GM23338 (cell line): ENCODE measurements at regions not wholly inside any gene's neighbourhood (a gene's known extent, or its start where the extent isn't known, plus 50 kb on each side); places are given as distances from the start of the nearest gene placed in this dataset.

Source experiments
- ATAC-seq: fragments of 200-7000 bp; cut with Tn5 transposase; 3 replicates; pipeline ENCODE4 v1.9.1; 2020
- DNase-seq: peaks from one replicate; pipeline ENCODE4 v3.0.0-alpha.2; 2015; ENCODE audit warnings: low spot score
- H2AFZ ChIP-seq: fragments of 200-600 bp; sonication (generic); 2 replicates; pipeline ENCODE4 v1.8.0; 2016; ENCODE audit warnings: antibody characterized with exemption, mild to moderate bottlenecking, moderate library complexity
- H3F3A ChIP-seq: fragments of 200-600 bp; sonication (generic); replicated peaks from 2 replicates; pipeline ENCODE4 v1.8.0; 2017; ENCODE audit warnings: antibody characterized with exemption, mixed run types, low read depth
- H3K27ac ChIP-seq: fragments of 200-600 bp; sonication (generic); 2 replicates; pipeline ENCODE4 v1.6.1; 2016; ENCODE audit warnings: low read depth
- H3K27me3 ChIP-seq: fragments of 200-600 bp; sonication (generic); 2 replicates; pipeline ENCODE4 v1.8.0; 2016; ENCODE audit warnings: mild to moderate bottlenecking, mixed run types, moderate library complexity; ENCODE audit not compliant: insufficient read depth
- H3K36me3 ChIP-seq: fragments of 200-600 bp; sonication (generic); 2 replicates; pipeline ENCODE4 v1.8.0; 2016; ENCODE audit warnings: mild to moderate bottlenecking; ENCODE audit not compliant: insufficient read depth
- H3K4me1 ChIP-seq: fragments of 200-600 bp; sonication (generic); 2 replicates; pipeline ENCODE4 v1.8.0; 2016; ENCODE audit warnings: mild to moderate bottlenecking, moderate library complexity; ENCODE audit not compliant: insufficient read depth
- H3K4me2 ChIP-seq: fragments of 200-600 bp; sonication (generic); 2 replicates; pipeline ENCODE4 v1.7.1; 2017; ENCODE audit warnings: mixed run types
- H3K4me3 ChIP-seq: fragments of 200-600 bp; sonication (generic); 2 replicates; pipeline ENCODE4 v1.6.1; 2016; ENCODE audit warnings: mixed run types
- H3K79me2 ChIP-seq: fragments of 200-600 bp; sonication (generic); replicated peaks from 2 replicates; pipeline ENCODE4 v1.8.0; 2017; ENCODE audit warnings: mild to moderate bottlenecking; ENCODE audit not compliant: insufficient read depth
- H3K9me2 ChIP-seq: fragments of 200-600 bp; sonication (generic); 2 replicates; pipeline ENCODE4 v1.8.0; 2017; ENCODE audit not compliant: insufficient read depth
- H4K20me1 ChIP-seq: fragments of 200-600 bp; sonication (generic); replicated peaks from 2 replicates; pipeline ENCODE4 v1.8.0; 2017; ENCODE audit warnings: mild to moderate bottlenecking; ENCODE audit not compliant: insufficient read depth
- H3K27ac Mint-ChIP-seq: 2 replicates; pipeline ENCODE4 v1.8.0; 2020; ENCODE audit warnings: inconsistent platforms, mild to moderate bottlenecking, moderate library complexity, mixed read lengths
- H3K27me3 Mint-ChIP-seq: 3 replicates; pipeline ENCODE4 v1.8.0; 2022; ENCODE audit warnings: low read depth, mild to moderate bottlenecking, moderate library complexity, mixed read lengths, inconsistent platforms; ENCODE audit not compliant: insufficient read depth, poor library complexity
- H3K36me3 Mint-ChIP-seq: 3 replicates; pipeline ENCODE4 v1.8.0; 2021; ENCODE audit warnings: low read depth, mild to moderate bottlenecking, inconsistent platforms, moderate library complexity, mixed read lengths
- H3K4me1 Mint-ChIP-seq: 3 replicates; pipeline ENCODE4 v1.8.0; 2020; ENCODE audit warnings: mild to moderate bottlenecking, inconsistent platforms, mixed read lengths
- H3K4me3 Mint-ChIP-seq: 3 replicates; pipeline ENCODE4 v1.8.0; 2021; ENCODE audit warnings: moderate library complexity, mild to moderate bottlenecking, inconsistent platforms, mixed read lengths
- H3K9me3 Mint-ChIP-seq: 3 replicates; pipeline ENCODE4 v1.8.0; 2020; ENCODE audit warnings: moderate library complexity, mild to moderate bottlenecking, inconsistent platforms, mixed read lengths
- CREB1 ChIP-seq: fragments of 250-450 bp; sonication (Bioruptor Pico); IDR thresholded peaks from 2 replicates; pipeline ENCODE4 v1.5.0; 2020; ENCODE audit warnings: low read depth, mild to moderate bottlenecking, moderate library complexity
- CTCF ChIP-seq, 2 experiments: fragments of 200-600 bp in 1 of 2; sonication (generic) in 1 of 2; conservative IDR thresholded peaks; 2 replicates each; pipeline versions ENCODE4 v1.5.1 to v1.6.1; 2016 to 2017; ENCODE audit warnings: antibody characterized with exemption in 2 of 2, low read depth in 2 of 2, mild to moderate bottlenecking in 2 of 2, moderate library complexity in 1 of 2
- ETS1 ChIP-seq: IDR thresholded peaks from 2 replicates; pipeline ENCODE4 v1.6.1; 2016; ENCODE audit warnings: antibody characterized with exemption
- EZH2 ChIP-seq: fragments of 200-600 bp; sonication (generic); IDR thresholded peaks from one replicate; pipeline ENCODE4 v1.8.0; 2017; ENCODE audit warnings: antibody characterized with exemption, mild to moderate bottlenecking, low read depth; ENCODE audit not compliant: unreplicated experiment
- JUNB ChIP-seq: IDR thresholded peaks from one replicate; pipeline ENCODE4 v1.6.1; 2016; ENCODE audit warnings: antibody characterized with exemption; ENCODE audit not compliant: unreplicated experiment
- NANOG ChIP-seq: IDR thresholded peaks from 2 replicates; pipeline ENCODE4 v1.6.1; 2016; ENCODE audit warnings: antibody characterized with exemption, borderline replicate concordance
- POLR2AphosphoS5 ChIP-seq: IDR thresholded peaks from 2 replicates; pipeline ENCODE4 v1.6.1; 2016; ENCODE audit warnings: antibody characterized with exemption, low read depth
- REST ChIP-seq: IDR thresholded peaks from one replicate; pipeline ENCODE4 v1.6.1; 2018; ENCODE audit warnings: antibody characterized with exemption; ENCODE audit not compliant: unreplicated experiment
- STAT1 ChIP-seq: IDR thresholded peaks from one replicate; pipeline ENCODE4 v1.6.1; 2016; ENCODE audit warnings: antibody characterized with exemption; ENCODE audit not compliant: unreplicated experiment
- ZNF114 ChIP-seq: fragments of 250-450 bp; sonication (Bioruptor Pico); IDR thresholded peaks from 2 replicates; pipeline ENCODE4 v1.5.0; 2020; ENCODE audit warnings: mild to moderate bottlenecking, moderate library complexity
- ZNF331 ChIP-seq: fragments of 250-450 bp; sonication (Bioruptor Pico); IDR thresholded peaks from 2 replicates; pipeline ENCODE4 v1.5.0; 2020; ENCODE audit warnings: low read depth, mild to moderate bottlenecking, moderate library complexity
- ZNF462 ChIP-seq: fragments of 250-450 bp; sonication (Bioruptor Pico); IDR thresholded peaks from 2 replicates; pipeline ENCODE4 v1.5.0; 2020; ENCODE audit warnings: mild to moderate bottlenecking, moderate library complexity

GRCh38 chr12:18882690-18883089, 144.8 kb downstream of the CAPZA3 start (continued):
- no peak for TF ChIP-seq ETS1

GRCh38 chr12:18886962-18887361, 149.0 kb downstream of the CAPZA3 start:
- Histone ChIP-seq H4K20me1 (no peaks in the 10 kb centered on the region), H3K79me2 (no peaks in the 10 kb centered on the region), H3K27ac (no peak overlapping the region), H3K9me2 (peaks cover 6% of the 10 kb centered on the region), H2AFZ (peak overlapping the region; percentile 69; the same call in 1 of the 2 replicates), H3K36me3 (no peaks in the 10 kb centered on the region), H3K27me3 (no peaks in the 10 kb centered on the region), H3K4me2 (no peak overlapping the region), H3F3A (no peaks in the 10 kb centered on the region), H3K4me1 (peaks cover 24% of the 10 kb centered on the region), H3K4me3 (no peak overlapping the region)
- H3K9me3 Mint-ChIP-seq: peaks cover 9% of the 10 kb centered on the region; the same call in 2 of the 3 replicates
- H3K4me3 Mint-ChIP-seq: no peak overlapping the region
- no peak overlapping the region for H3K27ac Mint-ChIP-seq
- TF ChIP-seq STAT1 (no peak), ETS1 (no peak), EZH2 (no peak), ZNF462 (CRISPR knock-in tag) (no peak), POLR2AphosphoS5 (no peak), ZNF331 (CRISPR knock-in tag) (no peak), ZNF114 (CRISPR knock-in tag) (no peak), JUNB (no peak), CTCF (conservative IDR thresholded peaks at IDR 0.05; ENCODE audit: low read depth in 2 of 2) (no peak), NANOG (no peak), CREB1 (no peak), REST (no peak)
- H3K27me3 Mint-ChIP-seq: no peaks in the 10 kb centered on the region
- DNase-seq: no peak
- H3K36me3 Mint-ChIP-seq: peaks cover 8% of the 10 kb centered on the region; the same call in 2 of the 3 replicates
- no peak for ATAC-seq
- peaks cover 27% of the 10 kb centered on the region for H3K4me1 Mint-ChIP-seq
